ENCODE measurements at regions not wholly inside any gene's neighbourhood (a gene's known extent, or its start where the extent isn't known, plus 50 kb on each side); places are given as distances from the start of the nearest gene placed in this dataset.

- no peak overlapping the region for H3K4me3 ChIP-seq (ENCODE audit: low read depth, low read length)
- TF ChIP-seq, protein P1, sequence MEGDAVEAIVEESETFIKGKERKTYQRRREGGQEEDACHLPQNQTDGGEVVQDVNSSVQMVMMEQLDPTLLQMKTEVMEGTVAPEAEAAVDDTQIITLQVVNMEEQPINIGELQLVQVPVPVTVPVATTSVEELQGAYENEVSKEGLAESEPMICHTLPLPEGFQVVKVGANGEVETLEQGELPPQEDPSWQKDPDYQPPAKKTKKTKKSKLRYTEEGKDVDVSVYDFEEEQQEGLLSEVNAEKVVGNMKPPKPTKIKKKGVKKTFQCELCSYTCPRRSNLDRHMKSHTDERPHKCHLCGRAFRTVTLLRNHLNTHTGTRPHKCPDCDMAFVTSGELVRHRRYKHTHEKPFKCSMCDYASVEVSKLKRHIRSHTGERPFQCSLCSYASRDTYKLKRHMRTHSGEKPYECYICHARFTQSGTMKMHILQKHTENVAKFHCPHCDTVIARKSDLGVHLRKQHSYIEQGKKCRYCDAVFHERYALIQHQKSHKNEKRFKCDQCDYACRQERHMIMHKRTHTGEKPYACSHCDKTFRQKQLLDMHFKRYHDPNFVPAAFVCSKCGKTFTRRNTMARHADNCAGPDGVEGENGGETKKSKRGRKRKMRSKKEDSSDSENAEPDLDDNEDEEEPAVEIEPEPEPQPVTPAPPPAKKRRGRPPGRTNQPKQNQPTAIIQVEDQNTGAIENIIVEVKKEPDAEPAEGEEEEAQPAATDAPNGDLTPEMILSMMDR (IDR thresholded peaks at IDR 0.05; ENCODE audit: low read depth, low read length), result no peak
- DNase-seq (ENCODE audit: low read depth, low spot score), result no peak
- in situ Hi-C loops (cut with HindIII; ENCODE audit: low sequenced_read_pairs), result no loop called here
Observed at GRCh38 chr14:30251017-30251416, 307.9 kb upstream of the G2E3 start.

- in situ Hi-C loops (cut with HindIII; ENCODE audit: low sequenced_read_pairs), result no loop called here
- DNase-seq (ENCODE audit: low read depth, low spot score), result peak; percentile 49
Observed at GRCh38 chr14:30251557-30252100, 307.3 kb upstream of the G2E3 start.

GRCh38 chr14:30252151-30252550 lies 306.8 kb upstream of the G2E3 start:
- in situ Hi-C loops (cut with HindIII; ENCODE audit: low sequenced_read_pairs), result no loop called here

More at GRCh38 chr14:30251557-30252100, 307.3 kb upstream of the G2E3 start:
- TF ChIP-seq, protein P1 (IDR thresholded peaks at IDR 0.05; ENCODE audit: low read depth, low read length), result no peak
- H3K4me3 ChIP-seq (ENCODE audit: low read depth, low read length), result no peak overlapping the region

GRCh38 chr14:30252783-30253674 lies 305.9 kb upstream of the G2E3 start:
- no peak overlapping the region for H3K4me3 ChIP-seq (ENCODE audit: low read depth, low read length)
- DNase-seq (ENCODE audit: low read depth, low spot score), result peak; percentile 22
- TF ChIP-seq, protein P1 (IDR thresholded peaks at IDR 0.05; ENCODE audit: low read depth, low read length), result no peak
- in situ Hi-C loops (cut with HindIII; ENCODE audit: low sequenced_read_pairs), result no loop called here

More at GRCh38 chr14:30252151-30252550, 306.8 kb upstream of the G2E3 start:
- H3K4me3 ChIP-seq (ENCODE audit: low read depth, low read length), result no peak overlapping the region
- TF ChIP-seq, protein P1 (IDR thresholded peaks at IDR 0.05; ENCODE audit: low read depth, low read length), result no peak
- DNase-seq (ENCODE audit: low read depth, low spot score), result no peak

DNA sequence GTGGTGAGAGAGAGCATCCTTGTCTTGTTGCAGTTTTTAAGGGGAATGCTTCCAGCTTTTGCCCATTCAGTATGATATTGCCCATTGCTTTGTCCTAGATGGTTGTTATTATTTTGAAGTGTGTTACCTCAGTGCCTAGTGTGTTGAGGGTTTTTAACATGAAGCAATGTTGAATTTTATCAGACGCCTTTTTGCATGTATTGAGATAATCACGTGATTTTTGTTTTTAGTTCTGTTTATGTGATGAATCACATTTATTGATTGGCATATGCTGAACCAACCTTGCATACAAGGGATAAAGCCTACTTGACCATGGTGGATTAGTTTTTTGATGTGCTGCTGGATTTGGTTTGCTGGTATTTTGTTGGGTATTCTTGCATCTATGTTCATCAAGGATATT lies 302.3 kb upstream of the G2E3 start:
- no peak overlapping the region for H3K4me3 ChIP-seq (ENCODE audit: low read depth, low read length)
- TF ChIP-seq, protein P1 (IDR thresholded peaks at IDR 0.05; ENCODE audit: low read depth, low read length), result no peak
- no peak for DNase-seq (ENCODE audit: low read depth, low spot score)
- in situ Hi-C loops (cut with HindIII; ENCODE audit: low sequenced_read_pairs), result no loop called here

DNA sequence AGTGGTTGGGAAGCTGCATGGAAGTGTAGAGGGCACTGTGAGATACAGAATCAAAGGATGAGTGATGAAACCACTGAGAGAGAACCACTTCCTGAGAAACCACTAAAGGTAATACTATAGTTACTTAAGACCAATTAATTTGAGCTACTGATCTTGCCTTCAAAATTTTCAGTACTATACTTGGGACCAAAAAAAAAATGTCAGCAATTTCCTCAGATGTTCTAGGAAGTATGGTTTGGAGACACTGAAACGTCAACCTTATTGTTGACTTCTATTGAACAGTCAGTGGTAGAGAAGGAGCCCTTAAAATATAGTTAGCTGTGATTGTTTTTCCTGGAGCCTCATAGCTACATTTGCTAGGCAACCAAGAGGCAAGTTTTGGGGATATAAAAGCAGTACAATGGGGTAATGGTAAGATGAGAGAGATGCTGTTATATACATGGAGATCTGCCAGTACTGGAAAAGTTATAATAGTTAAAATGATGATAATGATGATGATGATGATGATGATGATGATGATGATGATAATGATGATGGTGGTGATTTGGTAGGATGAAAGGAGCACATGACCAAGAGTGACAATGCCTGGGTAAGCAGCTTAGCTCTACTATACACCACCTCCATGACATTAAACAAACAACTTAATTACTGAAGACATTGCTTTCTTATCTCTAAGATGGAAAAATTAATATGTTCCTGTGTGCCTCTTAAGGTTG lies 300.9 kb upstream of the G2E3 start:
- in situ Hi-C loops (cut with HindIII; ENCODE audit: low sequenced_read_pairs), result no loop called here
- no peak for DNase-seq (ENCODE audit: low read depth, low spot score)
- H3K4me3 ChIP-seq (ENCODE audit: low read depth, low read length), result no peak overlapping the region
- TF ChIP-seq, protein P1 (IDR thresholded peaks at IDR 0.05; ENCODE audit: low read depth, low read length), result no peak

All from astrocyte of the spinal cord (primary cell).